K562 (cell line): ENCODE measurements at regions not wholly inside any gene's neighbourhood (a gene's known extent, or its start where the extent isn't known, plus 50 kb on each side); places are given as distances from the start of the nearest gene placed in this dataset.

Source experiments
- ATAC-seq: fragments of 200-7000 bp; cut with Tn5 transposase; 3 replicates; pipeline ENCODE4 v1.9.1; 2020; ENCODE audit warnings: moderate library complexity
- BruUV-seq: library from RNA; stranded (reverse); fragments of 400-500 nt; replicated peaks from 2 replicates; lab custom pipeline; 2021; lab: Mats Ljungman, UMichigan
- CTCF ChIA-PET: fragments of 300-600 bp; formaldehyde crosslinking; extraction: SDS; loops from one replicate; lab custom pipeline; 2021; ENCODE audit warnings: low intra/inter-chr PET ratio; lab: Yijun Ruan, JAX
- POLR2A ChIA-PET: fragments of 300-600, 350-650 bp; sonication (Branson Sonifier 250); formaldehyde crosslinking; extraction: SDS; loops from one replicate; lab custom pipeline; 2021; ENCODE audit warnings: antibody characterized with exemption, inconsistent platforms; lab: Yijun Ruan, JAX
- DNase-seq, 4 experiments: peaks; one replicate each; pipeline versions ENCODE4 v3.0.0 to v3.0.0-alpha.2; 2011 to 2018; ENCODE audit warnings: low spot score in 3 of 4, mixed read lengths in 3 of 4; ENCODE audit errors: extremely low read depth in 1 of 4
- FAIRE-seq: peaks from 2 replicates; lab custom pipeline; 2011; peaks lifted over from hg19 to GRCh38; lab: Jason Lieb, UNC
- H2AFZ ChIP-seq: 2 replicates; pipeline ENCODE4 v1.6.0; 2011; ENCODE audit warnings: low read depth, low read length, control low read depth, inconsistent platforms
- H3K27ac ChIP-seq: fragments of 200-600 bp; 3 replicates; pipeline ENCODE4 v1.8.0; 2011; ENCODE audit warnings: low read depth, mild to moderate bottlenecking, control low read depth, inconsistent platforms, low read length, moderate library complexity, mixed read lengths; ENCODE audit errors: extremely low read depth
- H3K27me3 ChIP-seq, 2 experiments: fragments of 300-600 bp in 1 of 2; 2 replicates in 1 of 2; 3 replicates in 1 of 2; pipeline versions ENCODE4 v1.6.0 to v1.8.0; 2011; ENCODE audit warnings: inconsistent platforms in 2 of 2, low read length in 2 of 2, mild to moderate bottlenecking in 1 of 2, mixed read lengths in 1 of 2, moderate library complexity in 1 of 2; ENCODE audit not compliant: control insufficient read depth in 2 of 2, insufficient read depth in 2 of 2
- H3K36me3 ChIP-seq: fragments of 300-600 bp; 3 replicates; pipeline ENCODE4 v1.8.0; 2011; ENCODE audit warnings: mild to moderate bottlenecking, low read length, inconsistent platforms; ENCODE audit not compliant: control insufficient read depth, insufficient read depth
- H3K4me1 ChIP-seq, 2 experiments: fragments of 200-600 bp in 1 of 2; replicated peaks in 1 of 2; 2 replicates in 1 of 2; 3 replicates in 1 of 2; pipeline versions ENCODE4 v1.5.1 to v1.8.0; 2011; ENCODE audit warnings: inconsistent platforms in 2 of 2, low read length in 2 of 2, mild to moderate bottlenecking in 1 of 2, mixed read lengths in 1 of 2, moderate library complexity in 1 of 2; ENCODE audit not compliant: control insufficient read depth in 2 of 2, insufficient read depth in 2 of 2
- H3K4me2 ChIP-seq: 2 replicates; pipeline ENCODE4 v1.6.1; 2011; ENCODE audit warnings: low read length, control low read depth, inconsistent platforms, mixed read lengths; ENCODE audit not compliant: insufficient read depth
- H3K4me3 ChIP-seq: fragments of 200-600 bp; sonication (generic), shearing (Covaris generic); 2 replicates; pipeline ENCODE4 v1.5.1; 2016; ENCODE audit warnings: control low read depth, inconsistent platforms
- H3K79me2 ChIP-seq: fragments of 200-600 bp; 3 replicates; pipeline ENCODE4 v1.8.0; 2011; ENCODE audit warnings: low read length, inconsistent platforms; ENCODE audit not compliant: control insufficient read depth, insufficient read depth
- H3K9ac ChIP-seq, 2 experiments: 2 replicates each; pipeline versions ENCODE4 v1.6.0 to v1.6.1; 2011; ENCODE audit warnings: low read depth in 2 of 2, low read length in 2 of 2, control low read depth in 1 of 2, inconsistent platforms in 1 of 2, mild to moderate bottlenecking in 1 of 2, mixed read lengths in 1 of 2; ENCODE audit not compliant: insufficient read depth in 1 of 2
- H3K9me1 ChIP-seq: one replicate; pipeline ENCODE4 v1.6.0; 2011; ENCODE audit warnings: inconsistent platforms, mild to moderate bottlenecking, low read length, moderate library complexity; ENCODE audit not compliant: control insufficient read depth, insufficient read depth
- H3K9me3 ChIP-seq: replicated peaks from 2 replicates; pipeline ENCODE4 v1.5.1; 2011; ENCODE audit warnings: low read depth, low read length, inconsistent platforms; ENCODE audit not compliant: control insufficient read depth, insufficient read depth
- H4K20me1 ChIP-seq: replicated peaks from 2 replicates; pipeline ENCODE4 v1.6.1; 2011; ENCODE audit warnings: low read length, inconsistent platforms, mixed read lengths; ENCODE audit not compliant: control insufficient read depth, insufficient read depth
- BACH1 ChIP-seq: fragments of 200-800 bp; sonication (Bioruptor generic); IDR thresholded peaks from 2 replicates; pipeline ENCODE4 v1.6.1; 2016; ENCODE audit warnings: missing genetic modification characterization, missing compliant biosample characterization
- CCNT2 ChIP-seq: IDR thresholded peaks from 2 replicates; pipeline ENCODE4 v1.6.1; 2011; ENCODE audit warnings: borderline replicate concordance, low read depth, mild to moderate bottlenecking, moderate library complexity, mixed read lengths, low read length; ENCODE audit not compliant: insufficient read length; ENCODE audit errors: extremely low read depth
- EP400 ChIP-seq: fragments of 450-650 bp; IDR thresholded peaks from 2 replicates; pipeline ENCODE4 v1.6.1; 2017; ENCODE audit warnings: antibody characterized with exemption, mild to moderate bottlenecking, moderate library complexity
- ETV6 ChIP-seq, 3 experiments: fragments of 150-350 bp in 1 of 3; sonication (generic) in 1 of 3; formaldehyde crosslinking in 1 of 3; IDR thresholded peaks; 2 replicates each; pipeline versions ENCODE4 v1.6.1 to v1.8.0; 2014 to 2022; ENCODE audit warnings: borderline replicate concordance in 2 of 3, low read depth in 2 of 3, antibody characterized with exemption in 1 of 3, low read length in 1 of 3, mild to moderate bottlenecking in 1 of 3, missing genetic modification reagents in 1 of 3
- MCM5 ChIP-seq: fragments of 450-650 bp; IDR thresholded peaks from 2 replicates; pipeline ENCODE4 v1.6.1; 2016; ENCODE audit warnings: low read depth
- MTA1 ChIP-seq: fragments of 450-650 bp; IDR thresholded peaks from 2 replicates; pipeline ENCODE4 v1.6.1; 2017; ENCODE audit warnings: borderline replicate concordance
- NFATC3 ChIP-seq: fragments of 450-650 bp; IDR thresholded peaks from 2 replicates; pipeline ENCODE4 v1.6.1; 2017; ENCODE audit warnings: mild to moderate bottlenecking
- NFE2L1 ChIP-seq: fragments of 450-650 bp; IDR thresholded peaks from 2 replicates; pipeline ENCODE4 v1.6.1; 2016; ENCODE audit warnings: missing genetic modification characterization, low read depth, mild to moderate bottlenecking, missing compliant biosample characterization, moderate library complexity, borderline replicate concordance
- RBM15 ChIP-seq: fragments of 200-400 bp; formaldehyde crosslinking; IDR thresholded peaks from 2 replicates; pipeline ENCODE4 v1.6.1; 2018; ENCODE audit warnings: mild to moderate bottlenecking, low read length, moderate library complexity; ENCODE audit not compliant: insufficient read depth
- RBM25 ChIP-seq: fragments of 200-400 bp; formaldehyde crosslinking; IDR thresholded peaks from 2 replicates; pipeline ENCODE4 v1.6.1; 2018; ENCODE audit warnings: low read length, low read depth, moderate library complexity; ENCODE audit not compliant: severe bottlenecking
- U2AF1 ChIP-seq: fragments of 200-400 bp; formaldehyde crosslinking; optimal IDR thresholded peaks from 2 replicates; pipeline ENCODE3; 2017; ENCODE audit warnings: mild to moderate bottlenecking, low read depth, low read length, moderate library complexity
- ZNF134 ChIP-seq: fragments of 250-450 bp; sonication (Bioruptor Pico); conservative IDR thresholded peaks from 2 replicates; pipeline ENCODE4 v1.4.0; 2020
- ZNF224 ChIP-seq: sonication (generic); formaldehyde crosslinking; IDR thresholded peaks from 2 replicates; pipeline ENCODE4 v1.8.0; 2022; ENCODE audit warnings: mild to moderate bottlenecking, missing genetic modification reagents
- ZNF311 ChIP-seq: fragments of 250-450 bp; sonication (Bioruptor Pico); IDR thresholded peaks from 2 replicates; pipeline ENCODE4 v1.4.0; 2020; ENCODE audit warnings: mild to moderate bottlenecking, moderate library complexity
- ZNF431 ChIP-seq: sonication (generic); formaldehyde crosslinking; IDR thresholded peaks from 2 replicates; pipeline ENCODE4 v1.8.0; 2022; ENCODE audit warnings: mild to moderate bottlenecking, missing genetic modification reagents
- ZNF561 ChIP-seq: fragments of 450-650 bp; formaldehyde crosslinking; conservative IDR thresholded peaks from 2 replicates; pipeline ENCODE4 v1.4.0; 2020; ENCODE audit warnings: mild to moderate bottlenecking, moderate library complexity
- WGBS: fragments of 100-300 bp; shearing (Covaris generic); methylation state at CpG from one replicate; pipeline ENCODE4 v1.1.6; 2016; ENCODE audit warnings: low coverage, mixed read lengths; ENCODE audit not compliant: insufficient coverage; ENCODE audit errors: missing lambda C conversion rate; 5-methylcytosine and 5-hydroxymethylcytosine counted together
- in situ Hi-C: fragments of 300-500 bp; cut with MboI; formaldehyde crosslinking; loops from 4 replicates; pipeline ENCODE4 v1.15.0; 2018; ENCODE audit warnings: inconsistent platforms, mixed read lengths
- intact Hi-C: fragments of 100-400 bp; cut with micrococcal nuclease; formaldehyde crosslinking; loops from 2 replicates; pipeline ENCODE4 v1.14.2; 2022
- TF ChIP-seq, protein P1 (sequence below): fragments of 450-650 bp; formaldehyde crosslinking; IDR thresholded peaks from 2 replicates; pipeline ENCODE4 v1.4.0; 2020; ENCODE audit warnings: mild to moderate bottlenecking
- TF ChIP-seq, protein P2 (sequence below): sonication (generic); formaldehyde crosslinking; IDR thresholded peaks from 2 replicates; pipeline ENCODE4 v1.8.0; 2022; ENCODE audit warnings: missing genetic modification reagents, mild to moderate bottlenecking, moderate library complexity, borderline replicate concordance

DNA sequence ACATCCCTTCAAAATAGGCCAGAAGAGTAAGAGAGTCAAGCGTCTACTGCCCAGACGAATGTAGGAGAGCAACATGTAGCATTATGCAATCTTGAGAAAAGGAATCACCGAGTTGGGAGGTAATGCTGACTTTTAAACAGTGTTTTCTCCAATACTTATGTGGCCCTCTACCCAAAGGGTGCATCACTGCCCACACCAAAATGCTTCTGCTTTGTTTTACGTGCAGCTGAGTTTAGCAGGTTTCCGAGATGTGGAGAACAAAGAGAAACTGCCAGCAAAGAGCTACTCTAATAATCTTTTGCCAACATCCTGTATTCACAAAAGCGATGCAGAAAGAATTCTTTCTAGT, 63.4 kb upstream of the ZEB2 start (continued):
- no peak for TF ChIP-seq NFE2L1 (tag)

DNA sequence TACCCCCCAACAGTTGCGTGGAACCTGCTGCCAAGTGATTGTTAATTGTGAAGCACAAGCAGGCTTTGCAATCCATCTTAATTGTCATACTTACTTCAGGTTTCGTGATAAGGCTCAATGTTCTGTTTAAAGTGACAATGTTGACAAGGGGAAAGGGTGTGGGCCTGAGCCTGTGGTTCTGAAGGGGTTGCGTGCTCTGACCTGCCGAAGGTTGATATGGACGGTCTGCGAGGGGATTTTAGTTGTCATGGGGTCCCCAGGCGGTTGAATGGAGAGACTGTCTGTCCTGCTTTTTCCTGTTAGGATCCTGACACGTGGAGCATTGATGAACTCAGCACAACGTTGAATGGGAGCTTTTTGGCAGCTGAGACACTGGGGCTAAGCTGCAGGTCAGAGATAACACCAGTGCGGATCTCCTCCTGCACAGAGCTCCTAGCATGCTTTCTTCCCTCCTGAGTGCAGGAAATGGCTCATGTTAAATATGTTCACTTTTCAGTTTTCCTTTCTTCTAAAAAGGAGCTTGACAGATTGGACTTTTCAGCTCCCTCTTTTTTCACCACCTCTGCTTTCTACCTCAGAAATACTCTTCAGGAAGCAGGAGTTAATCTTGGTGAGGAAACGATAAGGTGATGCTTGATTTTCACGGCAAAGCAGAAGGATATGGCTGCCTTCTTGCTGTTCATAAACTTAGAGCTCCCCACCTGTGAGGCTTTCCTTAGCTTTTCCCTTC, 62.9 kb upstream of the ZEB2 start:
- Histone ChIP-seq H3K9me3 (peaks cover 4% of the 10 kb centered on the region; the same call in 1 of the 2 replicates), H3K9ac (peak overlapping the region; percentile 8 to 90; a peak in 3 of 4 replicates), H3K4me3 (peak overlapping the region; percentile 21; the same call in 1 of the 2 replicates), H3K27me3 (no peaks in the 10 kb centered on the region), H3K27ac (peak overlapping the region; percentile 100), H3K9me1 (peaks cover 3% of the 10 kb centered on the region), H2AFZ (peak overlapping the region; percentile 87), H4K20me1 (no peaks in the 10 kb centered on the region), H3K79me2 (no peaks in the 10 kb centered on the region; the same call in 2 of the 3 replicates), H3K36me3 (peaks cover 9% of the 10 kb centered on the region; the same call in 2 of the 3 replicates), H3K4me1 (peaks cover 4 to 53% of the 10 kb centered on the region in 2 experiments), H3K4me2 (peak overlapping the region; percentile 81)
- BruUV-seq = no TSS peak
- peak; percentile 99 for FAIRE-seq
- intact Hi-C loops = loop anchor here (1.0 to 10.0 kb wide), 11 partner anchors 12 to 1172 kb away; partner anchors contain the start of gene ZEB2
- ChIA-PET POLR2A (interaction anchor here (0.5 to 3.0 kb wide), 20 partner anchors 10 to 1767 kb away, joined by 3 to 25 read pairs (median 4); partner anchors contain the start of gene ZEB2), CTCF (no interaction called here)
- WGBS = 0% methylated on average over 12 of the region's 12 CpGs
- DNase-seq = peak; percentile 81 to 98 (median 84)
- in situ Hi-C loops = loop anchor here (5.0 kb wide), 1 partner anchor 61 kb away; the partner anchor contains the start of gene ZEB2
- ATAC-seq = peak; percentile 88
- TF ChIP-seq MTA1 = peak; percentile 89
- TF ChIP-seq RBM25 = no peak
- no peak for TF ChIP-seq MCM5
- 0 out of 2 replicates have a peak, but pooled peaks have one; percentile 37 for TF ChIP-seq ZNF134 (CRISPR knock-in tag)
- peak; percentile 73; the same call in 1 of the 2 replicates for TF ChIP-seq ZNF431 (CRISPR knock-in tag)
- TF ChIP-seq ZNF561 = no peak
- no peak for TF ChIP-seq ZNF224 (CRISPR knock-in tag)
- peak; percentile 71; the same call in 1 of the 2 replicates for TF ChIP-seq ZNF311 (CRISPR knock-in tag)
- TF ChIP-seq NFATC3 = 0 out of 2 replicates have a peak, but pooled peaks have one; percentile 21
- no peak for TF ChIP-seq BACH1 (tag)
- TF ChIP-seq CCNT2 = peak; percentile 99
- TF ChIP-seq EP400 = peak; percentile 96
- TF ChIP-seq, protein P1, sequence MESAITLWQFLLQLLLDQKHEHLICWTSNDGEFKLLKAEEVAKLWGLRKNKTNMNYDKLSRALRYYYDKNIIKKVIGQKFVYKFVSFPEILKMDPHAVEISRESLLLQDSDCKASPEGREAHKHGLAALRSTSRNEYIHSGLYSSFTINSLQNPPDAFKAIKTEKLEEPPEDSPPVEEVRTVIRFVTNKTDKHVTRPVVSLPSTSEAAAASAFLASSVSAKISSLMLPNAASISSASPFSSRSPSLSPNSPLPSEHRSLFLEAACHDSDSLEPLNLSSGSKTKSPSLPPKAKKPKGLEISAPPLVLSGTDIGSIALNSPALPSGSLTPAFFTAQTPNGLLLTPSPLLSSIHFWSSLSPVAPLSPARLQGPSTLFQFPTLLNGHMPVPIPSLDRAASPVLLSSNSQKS (CRISPR knock-in tag) = no peak
- TF ChIP-seq, protein P2, sequence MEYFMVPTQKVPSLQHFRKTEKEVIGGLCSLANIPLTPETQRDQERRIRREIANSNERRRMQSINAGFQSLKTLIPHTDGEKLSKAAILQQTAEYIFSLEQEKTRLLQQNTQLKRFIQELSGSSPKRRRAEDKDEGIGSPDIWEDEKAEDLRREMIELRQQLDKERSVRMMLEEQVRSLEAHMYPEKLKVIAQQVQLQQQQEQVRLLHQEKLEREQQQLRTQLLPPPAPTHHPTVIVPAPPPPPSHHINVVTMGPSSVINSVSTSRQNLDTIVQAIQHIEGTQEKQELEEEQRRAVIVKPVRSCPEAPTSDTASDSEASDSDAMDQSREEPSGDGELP (CRISPR knock-in tag) = peak; percentile 97
- 0 out of 4 replicates have a peak, but pooled peaks of 1 of the 2 experiments have one; percentile 72 for TF ChIP-seq ETV6 (IDR thresholded peaks at IDR 0.05; ENCODE audit: borderline replicate concordance in 1 of 2, low read depth in 2 of 2, low read length in 1 of 2)
- no peak for TF ChIP-seq ETV6 (CRISPR knock-in tag; IDR thresholded peaks at IDR 0.05; ENCODE audit: borderline replicate concordance)
- no peak for TF ChIP-seq RBM15
- TF ChIP-seq U2AF1 = no peak
